H9 (cell line): ENCODE measurements at regions not wholly inside any gene's neighbourhood (a gene's known extent, or its start where the extent isn't known, plus 50 kb on each side); places are given as distances from the start of the nearest gene placed in this dataset.
"Not testable (repeated sequence)": the region's sequence is repeated elsewhere in the genome, so short reads cannot be mapped to it uniquely, and the experiment has no call there.

Experiments used
- DNase-seq: peaks from one replicate; pipeline ENCODE4 v3.0.0-alpha.2; 2017
- H2AFZ ChIP-seq: one replicate; pipeline ENCODE4 v1.6.1; 2013; ENCODE audit warnings: mild to moderate bottlenecking, low read length, control low read depth, moderate library complexity
- H2AK5ac ChIP-seq: 2 replicates; pipeline ENCODE4 v1.6.1; 2013; ENCODE audit warnings: low read length, control low read depth, mixed read lengths; ENCODE audit not compliant: insufficient read length
- H2BK120ac ChIP-seq: one replicate; pipeline ENCODE4 v1.6.1; 2013; ENCODE audit warnings: low read depth, mild to moderate bottlenecking, low read length, control low read depth, inconsistent platforms; ENCODE audit not compliant: poor library complexity, severe bottlenecking
- H2BK12ac ChIP-seq: 2 replicates; pipeline ENCODE4 v1.6.1; 2013; ENCODE audit warnings: low read length, control low read depth, mixed read lengths, low read depth; ENCODE audit not compliant: insufficient read length
- H2BK15ac ChIP-seq: 2 replicates; pipeline ENCODE4 v1.6.1; 2013; ENCODE audit warnings: low read depth, low read length, control low read depth
- H2BK20ac ChIP-seq: one replicate; pipeline ENCODE4 v1.6.1; 2013; ENCODE audit warnings: low read depth, mild to moderate bottlenecking, low read length, control low read depth, inconsistent platforms; ENCODE audit not compliant: poor library complexity, severe bottlenecking
- H2BK5ac ChIP-seq: 2 replicates; pipeline ENCODE4 v1.6.1; 2013; ENCODE audit warnings: low read length, control low read depth, mixed read lengths; ENCODE audit not compliant: insufficient read length
- H3K14ac ChIP-seq: 2 replicates; pipeline ENCODE4 v1.6.1; 2013; ENCODE audit warnings: low read length, control low read depth; ENCODE audit not compliant: insufficient read depth
- H3K18ac ChIP-seq: 2 replicates; pipeline ENCODE4 v1.6.1; 2013; ENCODE audit warnings: low read depth, mild to moderate bottlenecking, mixed read lengths, low read length, control low read depth; ENCODE audit not compliant: insufficient read length
- H3K23ac ChIP-seq: 2 replicates; pipeline ENCODE4 v1.6.1; 2013; ENCODE audit warnings: low read length, control low read depth, mixed read lengths, low read depth; ENCODE audit not compliant: insufficient read length
- H3K23me2 ChIP-seq: 2 replicates; pipeline ENCODE4 v1.6.1; 2013; ENCODE audit warnings: low read depth, mild to moderate bottlenecking, mixed read lengths, low read length, control low read depth; ENCODE audit not compliant: insufficient read length, poor library complexity, severe bottlenecking
- H3K27ac ChIP-seq: 2 replicates; pipeline ENCODE4 v1.5.1; 2013; ENCODE audit warnings: low read length, control low read depth, mixed read lengths, low read depth; ENCODE audit not compliant: insufficient read length
- H3K27me3 ChIP-seq: 2 replicates; pipeline ENCODE4 v1.6.1; 2013; ENCODE audit warnings: low read length, control low read depth, inconsistent platforms; ENCODE audit not compliant: insufficient read depth
- H3K4ac ChIP-seq: 2 replicates; pipeline ENCODE4 v1.6.1; 2013; ENCODE audit warnings: low read depth, mild to moderate bottlenecking, control low read depth, inconsistent platforms, low read length, moderate library complexity
- H3K4me1 ChIP-seq: 2 replicates; pipeline ENCODE4 v1.6.1; 2013; ENCODE audit warnings: low read length, control low read depth, inconsistent platforms; ENCODE audit not compliant: insufficient read depth
- H3K4me2 ChIP-seq: 2 replicates; pipeline ENCODE4 v1.6.1; 2013; ENCODE audit warnings: low read length, control low read depth, mixed read lengths; ENCODE audit not compliant: insufficient read length, insufficient read depth
- H3K56ac ChIP-seq: 2 replicates; pipeline ENCODE4 v1.6.1; 2013; ENCODE audit warnings: low read depth, mild to moderate bottlenecking, mixed read lengths, low read length, control low read depth; ENCODE audit not compliant: insufficient read length
- H3K79me1 ChIP-seq: 2 replicates; pipeline ENCODE4 v1.6.1; 2013; ENCODE audit warnings: low read depth, mild to moderate bottlenecking, moderate library complexity, low read length, control low read depth, inconsistent platforms; ENCODE audit not compliant: insufficient read depth, poor library complexity, severe bottlenecking
- H3K79me2 ChIP-seq: 2 replicates; pipeline ENCODE4 v1.6.1; 2013; ENCODE audit warnings: low read length, control low read depth, inconsistent platforms; ENCODE audit not compliant: insufficient read depth
- H3K9ac ChIP-seq: 2 replicates; pipeline ENCODE4 v1.6.1; 2013; ENCODE audit warnings: low read length, control low read depth, mixed read lengths; ENCODE audit not compliant: insufficient read length; ENCODE audit errors: extremely low read depth
- H3K9me3 ChIP-seq: one replicate; pipeline ENCODE4 v1.6.1; 2013; ENCODE audit warnings: low read depth, low read length, inconsistent platforms; ENCODE audit not compliant: control insufficient read depth
- H3T11ph ChIP-seq: one replicate; pipeline ENCODE4 v1.6.1; 2013; ENCODE audit warnings: mild to moderate bottlenecking, low read length, control low read depth, inconsistent platforms
- H4K20me1 ChIP-seq: one replicate; pipeline ENCODE4 v1.6.1; 2013; ENCODE audit not compliant: control insufficient read depth, insufficient read length, insufficient read depth
- H4K5ac ChIP-seq: 2 replicates; pipeline ENCODE4 v1.6.1; 2013; ENCODE audit warnings: low read depth, mild to moderate bottlenecking, mixed read lengths, low read length, control low read depth; ENCODE audit not compliant: insufficient read length
- H4K8ac ChIP-seq: replicated peaks from 2 replicates; pipeline ENCODE4 v1.6.1; 2013; ENCODE audit warnings: low read length, control low read depth, mixed read lengths, low read depth; ENCODE audit not compliant: insufficient read length
- H4K91ac ChIP-seq: 2 replicates; pipeline ENCODE4 v1.6.1; 2013; ENCODE audit warnings: low read depth, mild to moderate bottlenecking, moderate library complexity, mixed read lengths, low read length, control low read depth; ENCODE audit not compliant: insufficient read length
- H3K27ac Mint-ChIP-seq, 3 experiments: 2 replicates in 2 of 3; 3 replicates in 1 of 3; pipeline ENCODE4 v1.8.0; 2020 to 2021; ENCODE audit warnings: mixed read lengths in 3 of 3, mild to moderate bottlenecking in 1 of 3, moderate library complexity in 1 of 3
- H3K27me3 Mint-ChIP-seq: 2 replicates; pipeline ENCODE4 v1.8.0; 2021; ENCODE audit warnings: low read depth, mild to moderate bottlenecking, moderate library complexity, mixed read lengths
- H3K36me3 Mint-ChIP-seq, 3 experiments: 2 replicates in 2 of 3; 3 replicates in 1 of 3; pipeline ENCODE4 v1.8.0; 2020 to 2021; ENCODE audit warnings: low read depth in 3 of 3, mixed read lengths in 3 of 3; ENCODE audit not compliant: insufficient read depth in 1 of 3
- H3K4me1 Mint-ChIP-seq, 2 experiments: 2 replicates each; pipeline ENCODE4 v1.8.0; 2020; ENCODE audit warnings: mixed read lengths in 2 of 2
- H3K4me3 Mint-ChIP-seq, 2 experiments: 2 replicates in 1 of 2; 3 replicates in 1 of 2; pipeline ENCODE4 v1.8.0; 2020 to 2021; ENCODE audit warnings: mild to moderate bottlenecking in 2 of 2, mixed read lengths in 2 of 2, moderate library complexity in 1 of 2
- H3K9me3 Mint-ChIP-seq, 2 experiments: 2 replicates in 1 of 2; 3 replicates in 1 of 2; pipeline ENCODE4 v1.8.0; 2020; ENCODE audit warnings: mild to moderate bottlenecking in 2 of 2, mixed read lengths in 2 of 2, moderate library complexity in 1 of 2
- WGBS: extraction: QIAGEN DNeasy Blood & Tissue Kit; methylation state at CpG from one replicate; pipeline ENCODE4 v1.1.7; 2013; ENCODE audit warnings: missing lambda C conversion rate, low lambda C conversion rate, mixed read lengths; ENCODE audit not compliant: insufficient read length; ENCODE audit errors: extremely low coverage; 5-methylcytosine and 5-hydroxymethylcytosine counted together

DNA sequence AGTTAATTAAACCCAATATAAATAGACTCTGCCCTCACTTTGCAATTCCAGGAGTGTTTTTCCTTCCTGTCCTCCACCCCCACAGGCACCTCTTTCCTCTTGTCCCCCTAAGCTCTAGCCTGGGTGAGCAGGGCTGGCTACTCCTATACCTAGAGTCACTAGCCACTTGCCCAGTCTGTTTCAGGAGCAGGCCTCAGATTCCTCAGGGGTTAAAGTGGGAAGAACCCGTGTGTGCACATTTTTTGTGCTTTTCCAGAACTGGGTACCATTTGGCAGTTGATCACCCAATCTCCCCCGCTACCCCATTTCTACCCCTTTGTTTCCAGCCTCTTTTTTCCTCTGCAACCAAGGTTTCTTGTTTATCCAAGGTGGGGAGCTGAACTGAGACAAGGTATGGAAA is 153.4 kb downstream of the OR4F15 start:
- H3K79me1 ChIP-seq, H3K9me3 ChIP-seq, H2BK20ac ChIP-seq, H3K27me3 Mint-ChIP-seq, H3K18ac ChIP-seq, H3K9me3 Mint-ChIP-seq, H3K4me1 ChIP-seq, H4K8ac ChIP-seq, H3K23me2 ChIP-seq, H2AFZ ChIP-seq, H3K56ac ChIP-seq, H3K14ac ChIP-seq, H2BK12ac ChIP-seq, H2BK15ac ChIP-seq, H4K91ac ChIP-seq, H3T11ph ChIP-seq, H3K4me2 ChIP-seq, H3K4me1 Mint-ChIP-seq, H4K20me1 ChIP-seq, H3K27ac ChIP-seq, H3K9ac ChIP-seq, H3K27me3 ChIP-seq, H3K79me2 ChIP-seq, H2AK5ac ChIP-seq, H3K23ac ChIP-seq, H3K4ac ChIP-seq, H3K4me3 Mint-ChIP-seq, H2BK5ac ChIP-seq, H3K36me3 Mint-ChIP-seq, DNase-seq, H4K5ac ChIP-seq, H2BK120ac ChIP-seq: not testable (repeated sequence)
- WGBS = no CpG with 5 or more reads among the region's 2 CpGs
- peak overlapping the region in 1 of 3 experiments; percentile 40; a peak in 1 of 7 replicates for H3K27ac Mint-ChIP-seq

DNA sequence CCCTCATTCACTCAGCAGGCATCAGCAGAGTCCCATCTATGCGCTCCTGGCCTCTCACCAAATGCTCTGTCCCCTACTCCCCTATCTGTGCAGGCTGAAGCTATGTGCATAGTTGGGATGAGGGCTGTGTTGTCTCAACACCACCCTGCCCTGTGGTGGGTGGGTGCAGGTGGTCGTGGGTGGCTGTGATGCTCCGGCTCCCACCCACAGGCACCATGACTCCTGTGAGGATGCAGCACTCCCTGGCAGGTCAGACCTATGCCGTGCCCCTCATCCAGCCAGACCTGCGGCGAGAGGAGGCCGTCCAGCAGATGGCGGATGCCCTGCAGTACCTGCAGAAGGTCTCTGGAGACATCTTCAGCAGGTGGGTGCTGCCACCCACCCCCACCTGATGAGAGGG is 153.9 kb downstream of the OR4F15 start:
- not testable (repeated sequence) for H3K23ac ChIP-seq, H2BK12ac ChIP-seq, H3K27ac ChIP-seq, H3K4ac ChIP-seq, H3K4me1 ChIP-seq, H4K5ac ChIP-seq, H3K36me3 Mint-ChIP-seq, H3K79me2 ChIP-seq, H4K91ac ChIP-seq, H3K9me3 Mint-ChIP-seq, H3K27me3 ChIP-seq, H2BK15ac ChIP-seq, H2AK5ac ChIP-seq, H4K8ac ChIP-seq, H3K4me3 Mint-ChIP-seq, H3K4me2 ChIP-seq, H3K4me1 Mint-ChIP-seq, H3K23me2 ChIP-seq, H3K18ac ChIP-seq, H3T11ph ChIP-seq, H3K79me1 ChIP-seq, H3K56ac ChIP-seq, H2BK120ac ChIP-seq, H3K9me3 ChIP-seq, H2AFZ ChIP-seq, H3K14ac ChIP-seq, H3K9ac ChIP-seq, H2BK5ac ChIP-seq, H4K20me1 ChIP-seq, H3K27me3 Mint-ChIP-seq, H2BK20ac ChIP-seq
- peak; percentile 25 for DNase-seq
- peak overlapping the region in 1 of 3 experiments; percentile 33; a peak in 2 of 7 replicates for H3K27ac Mint-ChIP-seq
- WGBS = no CpG with 5 or more reads among the region's 8 CpGs
